Prostate gland (tissue), 2 donors: ENCODE measurements at regions not wholly inside any gene's neighbourhood (a gene's known extent, or its start where the extent isn't known, plus 50 kb on each side); places are given as distances from the start of the nearest gene placed in this dataset.

Source experiments
- CTCF ChIP-seq, 4 experiments: fragments of 200-600 bp in 2 of 4; fragments of 450-650 bp in 2 of 4; sonication (generic) in 2 of 4; IDR thresholded peaks; 1 replicate in 3 of 4; 2 replicates in 1 of 4; pipeline ENCODE4 v1.5.1; 2016 to 2019; ENCODE audit warnings: antibody characterized with exemption in 4 of 4, mild to moderate bottlenecking in 2 of 4, moderate library complexity in 2 of 4
- POLR2AphosphoS5 ChIP-seq: sonication (generic); formaldehyde crosslinking; IDR thresholded peaks from one replicate; pipeline ENCODE4 v1.6.1; 2017; ENCODE audit warnings: antibody characterized with exemption

GRCh38 chr1:90605070-90605469 lies 112.0 kb downstream of the BARHL2 start:
- TF ChIP-seq CTCF (IDR thresholded peaks at IDR 0.05) (no peak), POLR2AphosphoS5 (no peak)
